SW 1271 (cell line): ENCODE measurements at regions not wholly inside any gene's neighbourhood (a gene's known extent, or its start where the extent isn't known, plus 50 kb on each side); places are given as distances from the start of the nearest gene placed in this dataset.

Experiments
- DNase-seq, 2 experiments: peaks; one replicate each; lab custom pipeline; 2025; lab: John Stamatoyannopoulos, UW

DNA sequence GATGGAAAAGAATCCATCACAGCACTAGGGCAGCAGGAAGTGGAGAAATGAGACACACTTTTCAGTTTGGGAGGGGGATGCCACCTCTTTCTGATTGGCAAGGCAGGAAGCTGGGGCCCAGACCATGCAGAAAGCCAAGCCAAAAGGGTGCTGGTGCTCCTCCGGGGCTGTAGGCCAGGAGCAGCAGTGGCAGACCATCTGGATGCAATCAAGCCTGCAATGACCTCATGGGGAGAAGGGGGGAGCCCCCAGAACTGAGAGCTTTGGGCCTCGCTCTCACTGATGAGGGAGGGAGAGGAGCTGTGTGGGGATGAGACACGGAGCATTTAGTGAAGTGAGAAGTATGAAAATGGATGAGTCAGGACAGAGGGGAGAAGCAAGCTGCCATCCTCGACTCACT is 141.3 kb upstream of the NALF2 start:
- DNase-seq, result no peak

- DNase-seq, result no peak
Measured at GRCh38 chrX:69362354-69362753, 141.8 kb upstream of the NALF2 start.

- DNase-seq, result no peak
Measured at GRCh38 chrX:69361311-69361845, 142.7 kb upstream of the NALF2 start.

GRCh38 chrX:69357317-69357716 is 146.8 kb upstream of the NALF2 start:
- no peak for DNase-seq

DNA sequence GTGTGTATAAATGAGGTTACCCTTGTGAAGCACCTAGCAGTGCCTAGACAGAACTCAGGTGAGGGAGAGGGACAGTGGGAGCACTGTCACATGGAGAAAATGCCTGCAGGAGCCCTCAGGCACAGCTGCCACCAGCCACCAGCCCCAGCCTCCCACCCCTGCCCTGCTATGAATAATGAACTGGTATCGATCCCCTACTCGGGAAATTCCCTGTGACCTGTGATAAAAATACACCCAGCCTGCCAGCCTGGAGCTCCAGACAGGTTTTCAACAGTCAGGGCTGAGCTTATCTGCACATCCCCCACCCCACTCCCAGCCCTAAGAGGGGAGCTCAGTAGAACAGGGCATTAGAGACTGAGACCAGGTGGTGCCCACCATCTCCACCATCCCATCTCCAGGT is 159.6 kb upstream of the PJA1 start:
- DNase-seq, result no peak

- no peak for DNase-seq
Measured at GRCh38 chrX:69323786-69324720, 158.8 kb upstream of the PJA1 start.

DNA sequence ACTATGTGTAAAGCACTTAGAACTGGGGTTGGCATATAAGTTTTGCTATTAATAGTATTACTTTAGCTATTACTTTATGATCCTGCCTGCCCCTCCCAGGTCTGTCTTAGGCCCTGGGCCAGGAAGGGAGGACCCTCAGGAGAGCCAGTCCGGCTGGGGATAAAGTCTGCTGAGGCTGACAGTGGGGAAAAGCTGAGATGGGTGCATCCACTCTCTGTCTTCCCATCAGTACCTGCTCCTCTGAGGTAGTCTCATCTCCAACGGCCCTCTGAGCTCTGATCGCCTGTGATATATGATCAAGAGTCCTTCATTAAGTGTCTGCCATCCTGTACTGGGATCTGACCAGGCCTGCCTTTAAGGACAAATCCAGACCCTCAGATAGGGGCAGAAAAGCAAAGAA is 156.5 kb upstream of the PJA1 start:
- no peak for DNase-seq

- no peak for DNase-seq
Measured at GRCh38 chrX:69321006-69321655, 155.9 kb upstream of the PJA1 start.

- DNase-seq, result no peak
Measured at GRCh38 chrX:69320116-69320515, 154.9 kb upstream of the PJA1 start.

DNA sequence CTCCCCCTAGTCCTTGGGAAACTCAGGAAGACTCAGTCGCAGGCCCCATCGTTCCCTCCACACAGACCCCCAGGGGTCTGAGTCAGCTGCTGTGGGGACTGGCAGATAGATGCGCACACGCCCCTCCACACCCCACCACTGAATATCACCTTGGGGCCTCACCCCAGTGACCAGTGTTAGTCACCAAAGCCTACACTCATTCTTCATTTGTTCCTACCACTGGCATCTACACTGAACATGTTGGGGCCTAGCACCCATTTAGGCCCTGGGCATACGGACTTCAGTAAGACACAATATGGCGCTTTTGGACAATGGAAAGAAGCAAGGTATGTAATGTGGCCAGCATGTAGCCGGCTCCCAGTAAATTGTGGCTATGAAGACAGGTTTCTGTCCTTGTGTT is 154.1 kb upstream of the PJA1 start:
- no peak for DNase-seq

DNA sequence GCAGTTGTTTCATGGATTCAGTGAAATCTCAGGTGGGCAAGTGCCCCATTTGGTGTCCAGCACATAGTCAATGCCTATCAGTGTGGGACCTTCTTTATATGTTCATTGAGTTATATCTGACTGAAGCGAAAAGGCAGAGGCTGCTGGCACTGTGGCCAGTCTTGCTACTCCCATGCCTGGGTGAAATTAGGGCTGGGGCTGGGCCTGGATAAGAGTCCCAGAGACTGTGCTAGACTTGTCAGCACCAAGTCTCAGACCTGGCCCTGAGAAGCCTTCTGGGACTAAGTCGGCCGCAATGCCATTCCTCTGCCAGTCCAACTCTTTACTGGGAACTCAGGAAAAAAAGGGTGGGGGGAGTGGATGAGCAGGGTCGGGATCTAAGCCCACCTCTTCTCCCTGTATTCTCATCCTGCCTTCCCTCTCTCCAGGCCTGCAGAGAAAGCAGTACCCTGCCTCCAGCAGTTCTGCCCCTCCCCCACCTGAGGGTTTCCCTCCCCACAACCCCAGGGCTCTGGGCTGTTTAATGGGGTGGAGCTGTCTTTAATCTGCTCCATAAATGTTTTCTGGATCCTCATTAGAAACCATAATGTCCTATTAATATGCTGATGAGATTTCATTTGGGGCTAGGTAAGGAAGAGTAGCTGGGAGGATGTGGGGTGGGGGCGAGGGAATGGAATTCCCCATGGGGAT is 153.5 kb upstream of the PJA1 start:
- DNase-seq, result no peak

GRCh38 chrX:69317721-69318120 is 152.5 kb upstream of the PJA1 start:
- DNase-seq, result no peak

DNA sequence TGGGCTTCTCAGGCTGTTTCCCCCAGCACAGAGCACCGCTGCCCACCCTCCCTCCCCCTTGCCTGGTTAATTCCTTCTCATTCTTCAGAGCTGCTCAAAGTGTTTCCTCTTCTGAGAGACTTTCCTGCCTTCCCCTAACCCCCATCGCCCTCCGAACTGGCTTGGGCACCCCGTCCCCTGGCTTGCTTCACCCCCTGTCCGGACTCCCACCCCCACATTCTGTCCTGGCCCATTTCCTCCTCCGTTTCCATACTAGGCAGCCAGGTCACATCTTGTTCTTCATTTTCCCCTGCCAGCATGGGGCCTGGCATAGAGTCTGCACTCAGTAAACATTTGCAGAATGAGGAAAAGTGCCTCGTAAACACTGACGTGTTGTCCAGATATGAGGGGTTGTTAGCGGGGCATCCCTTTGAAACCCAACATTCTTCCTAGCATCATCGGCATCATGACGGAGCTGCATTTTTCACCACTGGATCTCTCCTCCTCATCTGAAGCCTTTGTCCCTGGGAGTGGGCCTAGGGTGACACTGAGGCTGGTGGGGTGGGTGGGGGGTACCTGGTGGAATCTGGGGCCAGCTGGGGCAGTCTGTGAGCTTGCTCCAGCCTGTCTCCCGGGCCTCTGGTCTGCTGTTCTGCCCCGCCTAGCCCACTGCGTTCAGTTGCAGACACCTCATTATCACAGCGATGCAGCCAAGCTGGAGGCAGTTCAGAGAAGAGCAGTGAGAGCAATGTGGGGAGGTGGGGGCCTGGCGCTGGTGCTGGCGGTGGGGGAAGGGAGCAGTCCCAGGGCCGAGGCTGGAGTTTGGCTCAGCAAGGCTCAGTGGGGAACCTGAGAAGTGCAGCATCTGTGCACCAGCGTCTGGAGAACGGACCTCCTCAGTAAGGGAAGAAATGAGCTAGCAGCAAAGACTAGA is 149.4 kb upstream of the PJA1 start:
- DNase-seq, result no peak

DNA sequence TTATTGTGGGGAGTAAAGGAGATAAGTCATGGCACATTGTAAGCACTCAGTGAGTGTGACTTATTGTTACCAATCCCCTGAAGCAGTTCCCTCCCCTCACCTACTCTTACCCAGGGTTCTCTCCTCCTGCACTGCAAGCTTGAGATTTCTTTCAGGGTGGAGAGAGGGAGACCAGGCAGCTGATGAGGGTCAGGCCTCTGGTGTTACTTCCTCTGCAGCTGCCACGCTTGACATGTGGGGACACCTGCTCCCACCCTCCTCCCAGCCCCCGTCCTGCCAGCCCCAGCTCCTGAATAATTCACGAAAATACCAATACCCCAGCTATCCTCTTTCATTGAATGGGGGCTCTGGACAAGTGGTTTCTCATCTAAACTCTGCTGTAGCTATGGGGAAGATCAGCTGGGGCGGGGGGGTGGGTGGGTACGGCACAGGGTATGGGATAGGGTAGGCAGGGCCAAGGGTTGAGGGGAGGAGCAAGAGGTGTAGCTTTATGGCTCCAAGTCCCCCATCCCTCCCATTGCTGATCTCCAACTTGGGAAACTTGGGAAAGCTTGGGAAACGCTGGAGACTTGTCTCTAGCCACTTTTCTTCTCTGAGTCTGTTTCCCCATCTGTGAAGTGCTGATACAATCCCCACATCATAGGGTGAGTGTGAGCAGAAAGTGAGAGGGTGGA is 148.5 kb upstream of the PJA1 start:
- DNase-seq, result no peak

DNA sequence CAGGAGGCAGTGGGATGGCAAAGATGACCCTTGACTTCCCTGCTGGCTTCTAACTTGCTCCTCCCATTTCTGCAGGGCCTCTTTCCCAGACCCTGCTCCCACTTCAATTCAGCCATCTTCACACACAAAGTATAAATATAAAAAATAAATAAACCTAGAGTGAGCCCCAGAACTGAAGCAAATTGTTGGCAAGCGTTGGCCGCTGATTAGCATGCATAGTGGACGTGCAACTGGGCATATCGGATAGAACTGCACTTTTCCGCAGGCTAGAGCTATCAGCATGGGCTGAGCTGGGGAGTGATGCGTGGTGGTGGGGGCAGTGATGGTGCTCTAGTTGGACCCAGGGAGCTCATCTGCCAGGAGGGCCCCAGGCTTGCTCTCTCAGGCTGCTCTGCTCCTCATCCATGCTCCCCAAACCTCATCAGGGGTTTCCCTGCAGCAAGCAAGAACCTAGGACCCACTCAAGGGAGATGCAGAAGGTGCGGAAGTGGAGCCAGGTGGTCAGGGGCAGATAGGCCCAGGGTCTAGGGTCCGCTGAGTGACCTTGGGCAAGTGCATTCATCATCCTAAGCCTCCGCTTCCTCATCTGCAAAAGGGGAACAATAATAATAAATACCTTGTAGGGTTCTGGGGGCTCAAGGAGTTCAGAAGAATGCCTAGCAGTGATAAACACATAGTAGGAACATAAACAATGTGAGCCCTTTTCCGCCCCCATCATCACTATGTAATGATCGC is 146.8 kb upstream of the PJA1 start:
- DNase-seq, result no peak

DNA sequence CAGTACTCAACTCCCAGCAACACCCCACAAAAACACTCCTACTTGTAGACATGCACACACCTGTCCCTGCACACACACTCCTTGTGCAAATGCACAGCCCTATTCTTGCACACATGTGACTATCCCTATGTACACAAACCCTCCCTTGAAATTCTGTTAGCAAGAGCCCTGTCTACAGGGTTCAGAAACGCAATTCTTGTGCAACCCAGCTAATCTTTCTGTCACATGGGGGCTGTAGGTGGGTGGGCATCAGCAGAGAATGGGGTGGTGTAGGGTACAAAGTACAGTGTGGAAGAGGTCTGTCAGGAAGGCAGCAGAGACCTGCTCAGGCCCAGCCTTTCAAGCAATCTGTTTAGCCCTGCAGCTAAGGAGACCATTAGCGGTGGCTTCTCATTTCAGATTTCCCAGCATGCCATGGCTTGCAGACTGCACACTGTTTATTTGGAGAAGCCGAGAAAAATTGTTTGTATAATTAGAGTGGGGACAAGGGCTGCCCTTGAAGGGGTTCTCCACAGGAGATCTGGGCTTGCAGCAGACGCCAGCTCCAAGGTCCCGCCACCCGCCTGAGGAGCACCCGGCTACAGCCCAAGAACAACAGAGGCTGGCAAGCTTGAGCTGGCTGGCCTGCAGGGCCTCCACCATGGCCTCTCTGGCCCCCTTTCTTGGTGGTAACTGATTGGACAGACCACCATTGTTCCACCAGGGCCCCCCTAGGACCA is 144.0 kb upstream of the PJA1 start:
- no peak for DNase-seq

GRCh38 chrX:69307756-69308155 is 142.5 kb upstream of the PJA1 start:
- DNase-seq, result no peak

- no peak for DNase-seq
Measured at GRCh38 chrX:69307029-69307428, 141.8 kb upstream of the PJA1 start.

DNA sequence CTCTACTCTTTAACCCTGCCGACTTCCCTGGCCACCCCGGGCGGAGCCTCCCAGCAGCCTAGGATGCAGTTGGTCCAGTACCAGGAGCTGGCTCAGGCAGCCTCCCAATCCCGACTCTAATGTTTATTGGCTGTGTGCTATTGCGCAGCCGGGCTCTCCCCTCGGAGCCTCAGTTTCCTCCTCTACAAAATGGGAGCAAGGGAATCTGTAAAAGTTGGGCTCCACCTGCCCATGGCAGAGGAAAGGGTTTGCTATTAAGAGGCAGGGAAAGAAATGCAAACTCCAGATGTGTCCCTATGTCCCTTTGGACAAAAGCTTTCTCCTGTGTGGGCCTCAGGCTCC is 140.8 kb upstream of the PJA1 start:
- DNase-seq, result no peak
